ENCODE measurements at regions not wholly inside any gene's neighbourhood (a gene's known extent, or its start where the extent isn't known, plus 50 kb on each side); places are given as distances from the start of the nearest gene placed in this dataset.

DNA sequence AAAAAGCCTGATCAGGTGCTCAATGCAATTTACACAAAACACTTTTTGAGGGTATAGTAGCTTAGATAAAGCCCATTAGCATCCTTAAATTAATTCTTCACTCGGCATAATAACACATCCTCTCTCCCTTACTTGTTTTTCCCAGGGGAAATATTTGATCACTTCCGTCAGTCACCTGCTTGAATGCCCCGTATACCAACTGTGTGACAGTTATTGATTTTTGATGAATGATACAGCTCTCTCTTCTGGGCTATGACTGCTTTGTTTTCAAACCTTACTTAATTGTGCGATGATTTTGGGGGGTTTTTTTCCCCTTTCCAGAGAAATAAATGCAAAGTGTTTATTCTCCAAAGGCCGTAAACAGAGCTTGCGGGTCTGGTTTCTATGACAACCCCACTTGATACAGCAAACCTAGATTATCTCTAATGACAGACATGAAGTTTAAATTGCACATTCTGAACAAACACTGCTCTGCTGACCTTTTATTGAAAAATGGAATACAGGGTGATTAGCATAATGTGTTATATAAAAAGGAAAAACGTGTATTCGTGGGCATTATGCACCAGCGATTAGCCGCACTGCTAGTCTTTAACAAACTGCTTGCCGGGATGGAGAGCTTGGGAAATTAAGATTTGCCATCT, 78.4 kb upstream of the NANOS1 start:
- ATAC-seq (no peak), DNase-seq (ENCODE audit: low read depth, low spot score) (no peak)
- Histone ChIP-seq H3K4me3 (replicated peaks in 1 of 2; ENCODE audit: low read depth in 1 of 2, low read length in 2 of 2) (no peak overlapping the region), H4K20me1 (ENCODE audit: insufficient read depth) (no peaks in the 10 kb centered on the region), H3K9ac (ENCODE audit: low read length) (no peak overlapping the region), H3K9me2 (ENCODE audit: insufficient read depth) (no peaks in the 10 kb centered on the region), H3K4me1 (ENCODE audit: control insufficient read depth in 1 of 2, insufficient read depth in 2 of 2, low read length in 2 of 2) (peaks cover 4 to 38% of the 10 kb centered on the region in 2 experiments; a peak in 3 of 4 replicates), H3K27me3 (ENCODE audit: insufficient read depth, low read length) (no peaks in the 10 kb centered on the region), H3K9me3 (ENCODE audit: control insufficient read depth in 1 of 2, insufficient read depth in 1 of 2, low read depth in 1 of 2, low read length in 2 of 2) (no peaks in the 10 kb centered on the region), H3K79me2 (ENCODE audit: insufficient read depth, low read length) (no peaks in the 10 kb centered on the region), H3K4me2 (ENCODE audit: low read length) (peak overlapping the region; percentile 52), H3K36me3 (ENCODE audit: control insufficient read depth in 1 of 2, insufficient read depth in 2 of 2, low read length in 2 of 2) (no peaks in the 10 kb centered on the region), H3K27ac (ENCODE audit: low read depth, low read length) (no peak overlapping the region), H2AFZ (ENCODE audit: low read depth, low read length, poor library complexity, severe bottlenecking) (no peak overlapping the region)
- POLR2A ChIA-PET, result no interaction called here
- TF ChIP-seq CBX3 (IDR thresholded peaks at IDR 0.05; ENCODE audit: low read depth), result no peak
- no peak for TF ChIP-seq SIN3A (IDR thresholded peaks at IDR 0.05; ENCODE audit: low read depth)
- TF ChIP-seq, protein P1, sequence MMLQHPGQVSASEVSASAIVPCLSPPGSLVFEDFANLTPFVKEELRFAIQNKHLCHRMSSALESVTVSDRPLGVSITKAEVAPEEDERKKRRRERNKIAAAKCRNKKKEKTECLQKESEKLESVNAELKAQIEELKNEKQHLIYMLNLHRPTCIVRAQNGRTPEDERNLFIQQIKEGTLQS (IDR thresholded peaks at IDR 0.05), result no peak
- TF ChIP-seq, protein P2, sequence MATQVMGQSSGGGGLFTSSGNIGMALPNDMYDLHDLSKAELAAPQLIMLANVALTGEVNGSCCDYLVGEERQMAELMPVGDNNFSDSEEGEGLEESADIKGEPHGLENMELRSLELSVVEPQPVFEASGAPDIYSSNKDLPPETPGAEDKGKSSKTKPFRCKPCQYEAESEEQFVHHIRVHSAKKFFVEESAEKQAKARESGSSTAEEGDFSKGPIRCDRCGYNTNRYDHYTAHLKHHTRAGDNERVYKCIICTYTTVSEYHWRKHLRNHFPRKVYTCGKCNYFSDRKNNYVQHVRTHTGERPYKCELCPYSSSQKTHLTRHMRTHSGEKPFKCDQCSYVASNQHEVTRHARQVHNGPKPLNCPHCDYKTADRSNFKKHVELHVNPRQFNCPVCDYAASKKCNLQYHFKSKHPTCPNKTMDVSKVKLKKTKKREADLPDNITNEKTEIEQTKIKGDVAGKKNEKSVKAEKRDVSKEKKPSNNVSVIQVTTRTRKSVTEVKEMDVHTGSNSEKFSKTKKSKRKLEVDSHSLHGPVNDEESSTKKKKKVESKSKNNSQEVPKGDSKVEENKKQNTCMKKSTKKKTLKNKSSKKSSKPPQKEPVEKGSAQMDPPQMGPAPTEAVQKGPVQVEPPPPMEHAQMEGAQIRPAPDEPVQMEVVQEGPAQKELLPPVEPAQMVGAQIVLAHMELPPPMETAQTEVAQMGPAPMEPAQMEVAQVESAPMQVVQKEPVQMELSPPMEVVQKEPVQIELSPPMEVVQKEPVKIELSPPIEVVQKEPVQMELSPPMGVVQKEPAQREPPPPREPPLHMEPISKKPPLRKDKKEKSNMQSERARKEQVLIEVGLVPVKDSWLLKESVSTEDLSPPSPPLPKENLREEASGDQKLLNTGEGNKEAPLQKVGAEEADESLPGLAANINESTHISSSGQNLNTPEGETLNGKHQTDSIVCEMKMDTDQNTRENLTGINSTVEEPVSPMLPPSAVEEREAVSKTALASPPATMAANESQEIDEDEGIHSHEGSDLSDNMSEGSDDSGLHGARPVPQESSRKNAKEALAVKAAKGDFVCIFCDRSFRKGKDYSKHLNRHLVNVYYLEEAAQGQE (IDR thresholded peaks at IDR 0.05; ENCODE audit: low read depth), result no peak
- TF ChIP-seq EZH2 (IDR thresholded peaks at IDR 0.05), result no peak
- TF ChIP-seq JUND (IDR thresholded peaks at IDR 0.05), result no peak
- TF ChIP-seq, protein P3, sequence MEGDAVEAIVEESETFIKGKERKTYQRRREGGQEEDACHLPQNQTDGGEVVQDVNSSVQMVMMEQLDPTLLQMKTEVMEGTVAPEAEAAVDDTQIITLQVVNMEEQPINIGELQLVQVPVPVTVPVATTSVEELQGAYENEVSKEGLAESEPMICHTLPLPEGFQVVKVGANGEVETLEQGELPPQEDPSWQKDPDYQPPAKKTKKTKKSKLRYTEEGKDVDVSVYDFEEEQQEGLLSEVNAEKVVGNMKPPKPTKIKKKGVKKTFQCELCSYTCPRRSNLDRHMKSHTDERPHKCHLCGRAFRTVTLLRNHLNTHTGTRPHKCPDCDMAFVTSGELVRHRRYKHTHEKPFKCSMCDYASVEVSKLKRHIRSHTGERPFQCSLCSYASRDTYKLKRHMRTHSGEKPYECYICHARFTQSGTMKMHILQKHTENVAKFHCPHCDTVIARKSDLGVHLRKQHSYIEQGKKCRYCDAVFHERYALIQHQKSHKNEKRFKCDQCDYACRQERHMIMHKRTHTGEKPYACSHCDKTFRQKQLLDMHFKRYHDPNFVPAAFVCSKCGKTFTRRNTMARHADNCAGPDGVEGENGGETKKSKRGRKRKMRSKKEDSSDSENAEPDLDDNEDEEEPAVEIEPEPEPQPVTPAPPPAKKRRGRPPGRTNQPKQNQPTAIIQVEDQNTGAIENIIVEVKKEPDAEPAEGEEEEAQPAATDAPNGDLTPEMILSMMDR (IDR thresholded peaks at IDR 0.05 in 2 of 3, conservative IDR thresholded peaks at IDR 0.05 in 1 of 3; ENCODE audit: borderline replicate concordance in 1 of 3, insufficient read depth in 1 of 3, low read depth in 2 of 3, low read length in 2 of 3), result no peak
- TF ChIP-seq ELF1 (IDR thresholded peaks at IDR 0.05; ENCODE audit: borderline replicate concordance, low read depth), result no peak
- no peak for TF ChIP-seq EZH2phosphoT487 (IDR thresholded peaks at IDR 0.05; ENCODE audit: borderline replicate concordance)
- TF ChIP-seq YY1 (IDR thresholded peaks at IDR 0.05; ENCODE audit: extremely low read depth, insufficient replicate concordance, low read depth, low read length), result no peak
- RAD21 ChIA-PET (ENCODE audit: low non-redundant PET in 1 of 2, low total read pairs in 2 of 2, uncharacterized antibody in 2 of 2, unreplicated experiment in 2 of 2), result no interaction called here
- intact Hi-C loops (cut with micrococcal nuclease), result no loop called here
- BruUV-seq (replicated peaks), result no TSS peak
- CTCF ChIA-PET, result no interaction called here

Data from HCT116 (cell line).